Right hindlimb (tissue), 1 donor: ENCODE measurements at regions not wholly inside any gene's neighbourhood (a gene's known extent, or its start where the extent isn't known, plus 50 kb on each side); places are given as distances from the start of the nearest gene placed in this dataset.
"Not testable (repeated sequence)": the region's sequence is repeated elsewhere in the genome, so short reads cannot be mapped to it uniquely, and the experiment has no call there.

Source experiments
- DNase-seq: peaks from one replicate; pipeline ENCODE4 v3.0.0-alpha.2; 2018

DNA sequence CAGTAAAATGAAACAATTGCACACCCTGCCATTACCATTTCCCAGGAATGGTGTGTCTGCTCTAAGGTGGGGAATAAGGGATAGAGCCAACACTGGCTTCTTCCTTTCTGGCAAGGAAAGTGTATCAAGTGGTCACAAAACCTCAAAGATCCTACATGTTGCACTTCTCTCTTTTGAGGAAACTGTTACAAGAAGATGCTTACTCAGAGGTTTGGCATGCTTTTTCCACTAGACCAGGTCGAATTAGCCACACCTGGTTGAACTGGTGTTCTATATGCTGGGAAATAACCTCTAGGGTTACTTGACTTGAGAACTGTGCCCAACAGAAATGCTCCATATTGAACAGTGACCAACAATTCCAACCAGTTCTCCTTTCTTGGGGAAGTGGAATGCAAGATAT lies 102.9 kb downstream of the LRRN1 start:
- DNase-seq: no peak

DNA sequence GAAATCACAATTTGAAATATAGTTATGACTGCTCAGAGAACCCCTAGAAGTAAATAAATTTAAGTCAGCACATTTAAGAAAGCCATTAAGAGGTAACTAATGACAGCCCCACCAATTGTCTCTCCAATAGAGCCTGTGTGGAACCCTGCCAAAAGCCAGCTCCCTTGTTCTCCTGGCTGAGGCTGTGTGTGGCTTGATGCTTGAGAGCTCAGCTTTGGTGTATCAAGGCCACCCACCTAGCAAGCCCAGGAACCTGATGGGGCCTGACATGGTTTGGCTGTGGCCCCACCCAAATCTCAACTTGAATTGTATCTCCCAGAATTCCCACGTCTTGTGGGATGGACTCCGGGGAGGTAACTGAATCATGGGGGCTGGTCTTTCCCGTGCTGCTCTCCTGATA lies 106.9 kb downstream of the LRRN1 start:
- no peak for DNase-seq

GRCh38 chr3:3907023-3907422 lies 107.8 kb downstream of the LRRN1 start:
- DNase-seq: no peak

GRCh38 chr3:3918763-3919162 lies 119.5 kb downstream of the LRRN1 start:
- DNase-seq: no peak

GRCh38 chr3:3919316-3919715 lies 120.1 kb downstream of the LRRN1 start:
- no peak for DNase-seq

GRCh38 chr3:3923619-3924018 lies 124.4 kb downstream of the LRRN1 start:
- no peak for DNase-seq

DNA sequence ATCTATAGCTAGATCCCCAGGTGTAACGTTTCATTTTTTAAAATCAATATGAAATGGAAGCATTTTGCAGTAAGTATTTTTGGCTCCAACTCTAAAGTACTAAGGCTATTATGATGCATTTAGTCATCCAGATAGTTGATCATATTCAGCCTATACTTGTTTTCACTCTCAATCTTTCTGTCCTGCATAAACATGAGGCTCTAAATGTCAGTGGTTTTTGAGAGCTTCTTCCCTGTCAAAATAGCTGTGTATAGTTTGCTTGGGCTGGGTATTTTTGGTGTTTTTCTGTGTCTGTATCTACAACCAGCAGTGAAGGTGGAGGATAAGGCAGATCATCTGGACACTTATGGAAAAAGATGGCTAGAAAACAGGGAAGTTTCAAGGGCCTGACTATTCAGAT lies 128.0 kb downstream of the LRRN1 start:
- DNase-seq: no peak

- no peak for DNase-seq
Measured at GRCh38 chr3:3927965-3928364, 128.7 kb downstream of the LRRN1 start.

GRCh38 chr3:3941380-3941779 lies 142.1 kb downstream of the LRRN1 start:
- DNase-seq: not testable (repeated sequence)

GRCh38 chr3:3951071-3951470 lies 151.8 kb downstream of the LRRN1 start:
- no peak for DNase-seq

GRCh38 chr3:3951501-3951900 lies 152.3 kb downstream of the LRRN1 start:
- DNase-seq: no peak

DNA sequence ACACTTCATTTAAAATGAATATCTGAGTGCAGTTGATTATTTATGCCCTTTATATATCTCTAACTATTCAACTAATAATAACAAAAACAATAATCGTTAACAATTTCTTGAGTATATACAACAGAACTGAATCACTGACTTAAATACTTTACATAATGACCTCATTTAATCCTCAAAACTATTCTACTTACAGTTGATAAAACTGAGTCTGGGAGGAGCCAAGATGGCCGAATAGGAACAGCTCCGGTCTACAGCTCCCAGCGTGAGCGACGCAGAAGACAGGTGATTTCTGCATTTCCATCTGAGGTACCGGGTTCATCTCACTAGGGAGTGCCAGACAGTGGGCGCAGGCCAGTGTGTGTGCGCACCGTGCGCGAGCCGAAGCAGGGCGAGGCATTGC lies 163.6 kb downstream of the LRRN1 start:
- not testable (repeated sequence) for DNase-seq

- DNase-seq: no peak
Measured at GRCh38 chr3:3984053-3984452, 184.8 kb downstream of the LRRN1 start.

- no peak for DNase-seq
Measured at GRCh38 chr3:3991598-3991997, 192.4 kb downstream of the LRRN1 start.

DNA sequence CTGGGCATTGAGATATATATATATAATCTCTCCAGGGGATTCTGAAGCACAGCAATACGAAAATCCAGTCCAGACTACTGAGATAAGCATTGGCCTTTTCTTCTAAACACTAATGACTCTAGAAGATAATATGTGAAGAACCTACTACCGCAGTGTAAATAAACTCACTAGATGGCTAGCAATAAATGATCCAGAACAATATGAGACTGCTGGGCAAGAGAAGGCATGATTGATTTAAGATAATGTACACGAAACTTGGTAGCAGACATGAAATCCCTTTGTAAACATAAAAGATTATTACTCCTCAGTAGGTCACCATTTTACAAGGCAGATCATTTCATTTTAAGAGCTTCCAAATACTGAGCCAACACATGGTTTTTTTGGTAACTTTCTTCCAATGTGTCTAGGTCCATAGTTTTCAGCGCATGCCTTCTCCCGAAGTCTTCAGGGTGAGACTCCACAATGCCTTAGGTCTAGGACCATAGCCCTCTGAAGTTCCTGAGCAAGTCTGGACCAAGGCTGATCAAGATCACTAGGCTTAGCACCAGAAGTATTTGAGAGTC lies 193.2 kb downstream of the LRRN1 start:
- DNase-seq: no peak

GRCh38 chr3:3998140-3998922 lies 199.1 kb downstream of the LRRN1 start:
- DNase-seq: no peak

DNA sequence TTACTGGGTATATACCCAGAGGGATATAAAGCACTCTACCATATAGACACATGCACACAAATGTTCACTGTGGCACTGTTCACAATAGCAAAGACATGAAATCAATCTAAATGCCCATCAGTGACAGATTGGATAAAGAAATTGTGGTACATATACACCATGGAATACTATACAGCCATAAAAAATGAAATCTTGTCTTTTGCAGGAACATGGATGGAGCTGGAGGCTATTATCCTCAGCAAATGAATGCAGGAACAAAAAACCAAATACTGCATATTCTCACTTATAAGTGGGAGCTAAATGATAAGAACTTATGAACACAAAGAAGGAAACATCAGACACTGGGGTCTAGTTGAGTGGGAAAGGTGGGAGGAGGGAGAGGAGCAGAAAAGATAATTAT lies 200.1 kb downstream of the LRRN1 start:
- not testable (repeated sequence) for DNase-seq

- DNase-seq: no peak
Measured at GRCh38 chr3:4001976-4002375, 202.7 kb downstream of the LRRN1 start.

GRCh38 chr3:4006288-4006687 lies 207.1 kb downstream of the LRRN1 start:
- DNase-seq: peak; percentile 32

- no peak for DNase-seq
Measured at GRCh38 chr3:4008205-4008604, 209.0 kb downstream of the LRRN1 start.

DNA sequence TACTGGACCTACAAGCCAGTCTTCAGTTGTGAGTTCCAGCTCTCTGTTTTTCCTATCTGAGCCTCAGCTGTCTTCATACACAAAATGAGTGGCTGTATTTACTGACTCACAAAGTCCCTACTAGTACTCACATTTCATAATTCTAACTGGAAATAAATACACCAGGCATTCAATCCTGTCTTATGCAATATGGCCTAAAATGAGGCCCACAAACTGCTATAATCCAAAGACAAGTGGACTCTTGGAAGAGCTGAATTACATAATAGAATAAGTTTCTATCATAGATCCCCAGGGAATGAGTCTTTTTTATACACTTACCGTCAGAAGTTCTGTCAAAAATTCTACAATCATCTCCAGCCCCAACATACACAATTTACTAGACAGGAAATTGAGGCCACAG lies 211.9 kb downstream of the LRRN1 start:
- DNase-seq: no peak

- no peak for DNase-seq
Measured at GRCh38 chr3:4015426-4015825, 216.2 kb downstream of the LRRN1 start.

- DNase-seq: no peak
Measured at GRCh38 chr3:4019501-4019900, 220.3 kb downstream of the LRRN1 start.

DNA sequence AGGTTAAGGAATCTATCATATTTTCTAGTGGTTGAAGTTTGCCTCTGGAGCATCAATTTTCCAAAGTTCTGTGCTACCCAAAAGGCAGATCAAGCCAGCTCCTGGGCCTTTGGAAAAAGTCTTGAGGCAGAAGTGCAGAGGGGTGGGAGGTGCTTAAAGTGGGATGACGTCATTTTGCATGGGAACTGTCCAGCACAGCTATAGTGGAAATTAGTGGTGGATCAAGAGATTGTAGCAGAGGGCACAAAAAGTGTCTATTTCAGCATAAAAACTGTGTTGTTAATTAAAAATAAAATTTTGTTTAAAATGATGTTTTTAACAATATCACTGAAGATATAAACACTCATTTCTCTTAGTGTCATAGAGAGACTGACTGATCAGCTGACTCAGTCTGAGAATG lies 221.9 kb downstream of the LRRN1 start:
- DNase-seq: no peak

DNA sequence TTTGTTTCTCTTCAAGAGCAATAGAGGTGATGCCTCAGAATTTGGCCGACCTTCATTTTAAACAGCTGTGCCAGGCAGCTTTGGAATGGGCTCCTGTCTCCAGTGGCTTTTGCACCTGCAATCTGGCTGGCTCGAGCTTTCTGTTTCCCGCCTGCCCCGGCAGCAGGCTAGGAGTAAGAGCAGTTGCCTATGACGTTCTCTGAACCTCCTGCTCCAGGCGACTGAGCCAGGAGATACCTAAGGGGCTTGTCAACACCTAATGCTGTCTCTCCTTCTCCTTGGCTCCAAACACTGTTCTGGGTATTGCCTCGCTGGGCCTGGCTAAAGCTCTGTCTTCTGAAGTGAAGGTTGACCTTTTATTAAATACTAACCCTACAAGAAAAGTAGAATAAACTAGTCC lies 229.9 kb downstream of the LRRN1 start:
- DNase-seq: no peak
